GM13976 (cell line): ENCODE measurements at regions not wholly inside any gene's neighbourhood (a gene's known extent, or its start where the extent isn't known, plus 50 kb on each side); places are given as distances from the start of the nearest gene placed in this dataset.

ENCODE experiments used
- DNase-seq: peaks from one replicate; pipeline ENCODE4 v3.0.0; 2012; ENCODE audit warnings: low spot score
- CTCF ChIP-seq: IDR thresholded peaks from 2 replicates; pipeline ENCODE4 v1.5.1; 2012; ENCODE audit warnings: borderline replicate concordance, mild to moderate bottlenecking; ENCODE audit not compliant: insufficient read depth; ENCODE audit errors: extremely low read depth, missing control alignments, control extremely low read depth
- in situ Hi-C: fragments of 300-500 bp; cut with MboI; formaldehyde crosslinking; loops from one replicate; pipeline ENCODE4 v1.12.0; 2022; ENCODE audit warnings: low sequenced_read_pairs, mixed read lengths, inconsistent platforms; ENCODE audit not compliant: unreplicated experiment

DNA sequence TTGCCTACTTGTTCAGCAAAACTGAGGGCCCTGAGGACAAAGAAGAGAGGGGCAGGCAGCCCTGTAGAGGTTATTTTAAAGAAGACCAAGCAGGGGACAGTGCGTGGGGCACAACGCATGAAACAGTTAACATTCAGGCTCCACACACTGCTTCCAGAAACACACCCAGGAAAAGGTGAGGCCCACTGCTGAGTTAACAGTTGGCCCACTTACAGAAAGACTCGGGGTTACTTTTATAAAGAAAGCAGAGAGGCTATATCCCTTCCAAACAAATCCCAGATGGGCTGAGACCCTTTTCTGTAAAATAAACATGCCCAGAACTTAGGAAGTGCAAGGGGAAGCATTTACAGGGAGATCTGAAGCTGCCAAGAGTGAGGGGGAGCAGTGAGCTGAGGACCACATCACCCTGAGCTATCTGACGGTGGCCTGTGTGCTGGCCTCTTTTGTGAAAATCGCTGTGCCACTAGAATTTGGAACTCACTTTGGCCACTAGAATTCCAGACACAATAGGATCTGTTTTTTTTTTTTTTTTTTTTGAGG is 49.8 kb upstream of the SSTR4 start:
- no peak for TF ChIP-seq CTCF
- no peak for DNase-seq
- in situ Hi-C loops: no loop called here
